B cell (primary cell): ENCODE measurements at regions not wholly inside any gene's neighbourhood (a gene's known extent, or its start where the extent isn't known, plus 50 kb on each side); places are given as distances from the start of the nearest gene placed in this dataset.

Source experiments
- ATAC-seq: fragments of 200-7000 bp; cut with Tn5 transposase; one replicate; pipeline ENCODE4 v1.10.0; 2021; ENCODE audit warnings: low read depth, mild to moderate bottlenecking, moderate number of reproducible peaks, moderate library complexity
- CTCF ChIA-PET: fragments of 350-600 bp; sonication (Branson Sonifier 250); formaldehyde crosslinking; loops from one replicate; lab custom pipeline; 2021; ENCODE audit warnings: antibody characterized with exemption, inconsistent platforms; lab: Charles Lee
- POLR2A ChIA-PET: fragments of 350-600 bp; sonication (Branson Sonifier 250); formaldehyde crosslinking; loops from one replicate; lab custom pipeline; 2021; ENCODE audit warnings: antibody characterized with exemption; lab: Charles Lee
- DNase-seq: peaks from one replicate; pipeline ENCODE4 v3.0.0; 2013
- H2AFZ ChIP-seq: 2 replicates; pipeline ENCODE4 v1.6.1; 2012; ENCODE audit warnings: mild to moderate bottlenecking, low read depth, low read length; ENCODE audit not compliant: insufficient read depth, poor library complexity, severe bottlenecking
- H3K27ac ChIP-seq, 2 donors: 1 replicate in 1 of 2; 2 replicates in 1 of 2; pipeline ENCODE4 v1.5.1; 2012 to 2013; ENCODE audit warnings: low read length in 2 of 2, mild to moderate bottlenecking in 2 of 2, moderate library complexity in 1 of 2
- H3K27me3 ChIP-seq, 4 experiments: fragments of 200-600 bp in 1 of 4; sonication (generic) in 1 of 4; replicated peaks in 1 of 4; 1 replicate in 2 of 4; 2 replicates in 2 of 4; pipeline versions ENCODE4 v1.6.1 to v1.7.0; 2013 to 2016; ENCODE audit warnings: low read length in 3 of 4, mild to moderate bottlenecking in 2 of 4, mixed read lengths in 1 of 4, moderate library complexity in 1 of 4; ENCODE audit not compliant: insufficient read depth in 4 of 4, control insufficient read depth in 3 of 4; ENCODE audit errors: control extremely low read depth in 1 of 4
- H3K36me3 ChIP-seq, 2 experiments: replicated peaks in 1 of 2; 1 replicate in 1 of 2; 2 replicates in 1 of 2; pipeline versions ENCODE4 v1.6.1 to v1.7.1; 2013; ENCODE audit warnings: low read length in 1 of 2; ENCODE audit not compliant: insufficient read depth in 2 of 2, control insufficient read depth in 1 of 2; ENCODE audit errors: control extremely low read depth in 1 of 2, extremely low read depth in 1 of 2
- H3K4me1 ChIP-seq, 2 donors: fragments of 200-600 bp in 1 of 2; sonication (generic) in 1 of 2; 1 replicate in 1 of 2; 2 replicates in 1 of 2; pipeline versions ENCODE4 v1.5.1 to v1.6.1; 2013 to 2017; ENCODE audit warnings: low read length in 2 of 2; ENCODE audit not compliant: control insufficient read depth in 2 of 2, insufficient read depth in 2 of 2
- H3K4me2 ChIP-seq: replicated peaks from 2 replicates; pipeline ENCODE3; 2012; ENCODE audit warnings: mild to moderate bottlenecking, low read depth, low read length; ENCODE audit not compliant: poor library complexity, severe bottlenecking
- H3K4me3 ChIP-seq, 5 experiments: fragments of 200-600 bp in 1 of 5; sonication (generic) in 1 of 5; 1 replicate in 3 of 5; 2 replicates in 2 of 5; pipeline versions ENCODE4 v1.5.1 to v1.7.0; 2011 to 2016; ENCODE audit warnings: low read length in 4 of 5, mild to moderate bottlenecking in 4 of 5, low read depth in 2 of 5, control low read depth in 1 of 5, moderate library complexity in 1 of 5; ENCODE audit not compliant: insufficient read depth in 1 of 5; ENCODE audit errors: control extremely low read depth in 1 of 5, extremely low read depth in 1 of 5
- H3K79me2 ChIP-seq: fragments of 200-600 bp; sonication (generic); one replicate; pipeline ENCODE4 v1.6.0; 2016; ENCODE audit warnings: low read length; ENCODE audit not compliant: control insufficient read depth, insufficient read depth
- H3K9ac ChIP-seq: fragments of 200-600 bp; sonication (generic); 2 replicates; pipeline ENCODE4 v1.6.1; 2017; ENCODE audit warnings: mild to moderate bottlenecking, low read length, moderate library complexity
- H3K9me3 ChIP-seq, 3 donors: one replicate each; pipeline versions ENCODE4 v1.6.1 to v1.7.1; 2013; ENCODE audit warnings: low read length in 2 of 3; ENCODE audit not compliant: control insufficient read depth in 2 of 3, insufficient read depth in 1 of 3; ENCODE audit errors: control extremely low read depth in 1 of 3
- H4K20me1 ChIP-seq: 2 replicates; pipeline ENCODE4 v1.6.0; 2012; ENCODE audit warnings: mild to moderate bottlenecking, low read length; ENCODE audit not compliant: insufficient read depth, control insufficient read depth, poor library complexity, severe bottlenecking
- H3K27ac Mint-ChIP-seq: one replicate; pipeline ENCODE4 v1.8.0; 2021; ENCODE audit warnings: mixed read lengths
- H3K27me3 Mint-ChIP-seq: one replicate; pipeline ENCODE4 v1.8.0; 2021; ENCODE audit warnings: mixed read lengths
- H3K4me1 Mint-ChIP-seq: one replicate; pipeline ENCODE4 v1.8.0; 2021; ENCODE audit warnings: mixed read lengths
- H3K4me3 Mint-ChIP-seq: one replicate; pipeline ENCODE4 v1.8.0; 2021; ENCODE audit warnings: mixed read lengths
- H3K9me3 Mint-ChIP-seq: one replicate; pipeline ENCODE4 v1.8.0; 2022; ENCODE audit warnings: mixed read lengths; ENCODE audit not compliant: insufficient read depth
- EZH2 ChIP-seq: IDR thresholded peaks from 2 replicates; pipeline ENCODE4 v1.6.1; 2012; ENCODE audit warnings: borderline replicate concordance, low read depth, mild to moderate bottlenecking, moderate library complexity, low read length; ENCODE audit not compliant: insufficient read depth, poor library complexity, severe bottlenecking
- WGBS: methylation state at CpG from one replicate; pipeline ENCODE4 v1.1.5; 2013; ENCODE audit warnings: missing lambda C conversion rate; ENCODE audit not compliant: insufficient coverage; 5-methylcytosine and 5-hydroxymethylcytosine counted together
- intact Hi-C: fragments of 100-400 bp; cut with micrococcal nuclease; formaldehyde crosslinking; loops from one replicate; pipeline ENCODE4 v1.10.0; 2022
- TF ChIP-seq, protein P1 (sequence below): fragments of 200-600 bp; IDR thresholded peaks from one replicate; pipeline ENCODE4 v1.8.0; 2022; ENCODE audit warnings: antibody characterized with exemption, mild to moderate bottlenecking

DNA sequence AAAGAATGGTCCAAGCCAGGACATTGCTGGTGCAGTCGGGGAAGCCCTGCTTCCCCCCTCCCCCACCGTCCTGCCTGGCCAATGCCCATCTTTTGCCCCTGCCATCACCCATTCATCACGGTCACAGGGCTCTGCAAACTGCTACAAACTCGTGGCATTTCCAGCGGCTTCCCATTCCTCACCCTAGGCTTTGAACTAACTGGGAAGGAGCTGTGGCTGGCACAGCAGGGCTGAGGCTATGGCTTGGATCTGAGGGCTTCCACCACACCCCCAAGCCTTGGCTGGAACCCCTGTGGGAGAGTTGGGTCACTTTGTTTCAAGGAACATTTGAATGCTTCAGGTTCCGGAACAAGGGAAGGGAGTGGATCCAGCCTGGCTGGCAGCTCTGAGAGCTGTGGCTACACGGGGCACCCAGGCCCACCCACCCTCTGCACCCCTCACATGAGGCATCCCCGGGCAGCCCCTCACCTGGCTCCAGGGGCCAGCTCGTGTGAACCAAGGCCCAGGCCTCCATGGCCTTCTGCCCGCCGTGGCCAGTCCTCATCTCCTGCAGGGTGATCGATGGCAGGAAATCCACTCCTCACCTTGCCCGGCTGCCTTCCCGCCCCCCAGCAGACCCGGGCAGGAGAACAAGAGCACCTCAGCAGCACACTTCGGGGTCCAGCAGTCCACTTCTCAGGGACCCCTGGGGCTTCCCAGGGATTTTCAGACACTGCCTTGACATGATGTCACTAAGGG lies 58.8 kb upstream of the OTOS start:
- Histone ChIP-seq H4K20me1 (no peaks in the 10 kb centered on the region), H3K27ac (no peak overlapping the region), H3K9ac (no peak overlapping the region), H3K9me3 (no peaks in the 10 kb centered on the region), H3K4me3 (no peak overlapping the region), H3K27me3 (no peaks in the 10 kb centered on the region), H3K79me2 (no peaks in the 10 kb centered on the region), H3K36me3 (no peaks in the 10 kb centered on the region), H3K4me2 (no peak overlapping the region), H3K4me1 (no peaks in the 10 kb centered on the region), H2AFZ (no peak overlapping the region)
- no peaks in the 10 kb centered on the region for H3K4me1 Mint-ChIP-seq
- H3K4me3 Mint-ChIP-seq = no peak overlapping the region
- WGBS = 78% methylated on average over 14 of the region's 16 CpGs
- no peaks in the 10 kb centered on the region for H3K9me3 Mint-ChIP-seq
- ATAC-seq (no peak), DNase-seq (no peak)
- H3K27me3 Mint-ChIP-seq = peaks cover 25% of the 10 kb centered on the region
- ChIA-PET CTCF (no interaction called here), POLR2A (no interaction called here)
- intact Hi-C loops = no loop called here
- H3K27ac Mint-ChIP-seq = no peak overlapping the region
- TF ChIP-seq, protein P1, sequence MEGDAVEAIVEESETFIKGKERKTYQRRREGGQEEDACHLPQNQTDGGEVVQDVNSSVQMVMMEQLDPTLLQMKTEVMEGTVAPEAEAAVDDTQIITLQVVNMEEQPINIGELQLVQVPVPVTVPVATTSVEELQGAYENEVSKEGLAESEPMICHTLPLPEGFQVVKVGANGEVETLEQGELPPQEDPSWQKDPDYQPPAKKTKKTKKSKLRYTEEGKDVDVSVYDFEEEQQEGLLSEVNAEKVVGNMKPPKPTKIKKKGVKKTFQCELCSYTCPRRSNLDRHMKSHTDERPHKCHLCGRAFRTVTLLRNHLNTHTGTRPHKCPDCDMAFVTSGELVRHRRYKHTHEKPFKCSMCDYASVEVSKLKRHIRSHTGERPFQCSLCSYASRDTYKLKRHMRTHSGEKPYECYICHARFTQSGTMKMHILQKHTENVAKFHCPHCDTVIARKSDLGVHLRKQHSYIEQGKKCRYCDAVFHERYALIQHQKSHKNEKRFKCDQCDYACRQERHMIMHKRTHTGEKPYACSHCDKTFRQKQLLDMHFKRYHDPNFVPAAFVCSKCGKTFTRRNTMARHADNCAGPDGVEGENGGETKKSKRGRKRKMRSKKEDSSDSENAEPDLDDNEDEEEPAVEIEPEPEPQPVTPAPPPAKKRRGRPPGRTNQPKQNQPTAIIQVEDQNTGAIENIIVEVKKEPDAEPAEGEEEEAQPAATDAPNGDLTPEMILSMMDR = no peak
- no peak for TF ChIP-seq EZH2

DNA sequence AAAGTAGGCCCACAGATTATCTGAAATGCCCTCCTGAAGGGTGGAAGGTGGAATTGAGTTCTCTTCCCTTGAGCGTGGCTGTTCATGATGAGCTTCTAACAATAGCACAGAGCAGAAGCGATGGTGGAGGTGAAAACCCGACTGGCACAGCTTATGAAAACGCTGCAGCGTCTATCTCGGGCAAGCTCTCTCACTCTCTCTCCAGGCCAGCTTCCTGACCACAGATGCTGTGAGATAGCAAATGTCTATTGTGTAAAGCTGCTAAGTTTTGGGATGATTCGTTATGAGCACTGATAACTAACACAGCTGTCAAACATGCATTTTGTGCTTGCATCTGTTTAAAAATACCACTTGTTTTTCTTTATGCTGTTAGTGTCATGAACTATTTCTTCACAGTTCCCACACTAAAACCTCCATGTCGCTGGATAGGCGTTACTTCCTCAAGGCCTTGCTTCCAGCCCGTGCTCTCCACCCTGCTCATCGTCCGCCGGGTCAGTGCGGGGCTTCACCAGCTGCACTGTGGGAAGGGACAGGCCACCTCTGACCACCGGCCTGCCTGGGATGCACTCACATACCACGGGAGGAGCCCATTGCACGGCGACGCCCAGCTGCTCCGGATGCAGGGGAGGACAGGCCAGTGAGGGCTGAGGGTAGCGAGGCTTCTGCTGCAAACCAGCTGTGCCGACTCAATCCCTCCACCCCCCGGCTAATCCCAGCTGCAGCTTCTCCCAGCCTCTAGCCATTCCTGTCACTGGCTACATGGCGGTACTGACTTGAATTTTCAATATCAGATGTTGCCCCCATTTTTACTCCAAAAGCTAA lies 60.0 kb upstream of the OTOS start:
- 83% methylated on average over 17 of the region's 24 CpGs for WGBS
- no peak for DNase-seq
- no peaks in the 10 kb centered on the region for H3K27me3 ChIP-seq

More for the DNA sequence above, 60.0 kb upstream of the OTOS start:
- Histone ChIP-seq H3K9ac (no peak overlapping the region), H3K36me3 (no peaks in the 10 kb centered on the region), H3K79me2 (no peaks in the 10 kb centered on the region), H3K4me1 (no peaks in the 10 kb centered on the region), H3K9me3 (peaks cover 0 to 3% (median 0%) of the 10 kb centered on the region in 3 donors), H3K4me2 (no peak overlapping the region), H3K27ac (no peak overlapping the region), H3K4me3 (no peak overlapping the region), H2AFZ (no peak overlapping the region), H4K20me1 (no peaks in the 10 kb centered on the region)
- Mint-ChIP-seq H3K4me1 (no peaks in the 10 kb centered on the region), H3K9me3 (no peaks in the 10 kb centered on the region), H3K4me3 (no peak overlapping the region), H3K27ac (no peak overlapping the region), H3K27me3 (peaks cover 20% of the 10 kb centered on the region)
- CTCF ChIA-PET = no interaction called here
- intact Hi-C loops = no loop called here
- TF ChIP-seq, protein P1 = no peak
- POLR2A ChIA-PET = no interaction called here
- no peak for ATAC-seq
